ENCODE measurements at regions not wholly inside any gene's neighbourhood (a gene's known extent, or its start where the extent isn't known, plus 50 kb on each side); places are given as distances from the start of the nearest gene placed in this dataset.
"Not testable (repeated sequence)": the region's sequence is repeated elsewhere in the genome, so short reads cannot be mapped to it uniquely, and the experiment has no call there.

- no peaks in the 10 kb centered on the region for H3K36me3 ChIP-seq
- no peak for TF ChIP-seq POLR2A (IDR thresholded peaks at IDR 0.05)
- no peak for TF ChIP-seq POLR2AphosphoS5 (IDR thresholded peaks at IDR 0.05)
- no peak for TF ChIP-seq CTCF (IDR thresholded peaks at IDR 0.05)
- 90% methylated on average over 8 of the region's 8 CpGs for WGBS
- no peaks in the 10 kb centered on the region for H3K27me3 ChIP-seq (replicated peaks; ENCODE audit: insufficient read depth)
- no peaks in the 10 kb centered on the region for H3K4me1 ChIP-seq (replicated peaks)
- H3K4me3 ChIP-seq, result no peak overlapping the region
- DNase-seq (ENCODE audit: low spot score), result no peak
- intact Hi-C loops (cut with DNase I), result no loop called here
- no peaks in the 10 kb centered on the region for H3K9me3 ChIP-seq
- no peak overlapping the region for H3K27ac ChIP-seq
Measured at GRCh38 chr5:78719504-78720219, 71.1 kb upstream of the LHFPL2 start.

- Histone ChIP-seq H3K36me3 (no peaks in the 10 kb centered on the region), H3K4me3 (no peak overlapping the region), H3K9me3 (no peaks in the 10 kb centered on the region), H3K27me3 (replicated peaks; ENCODE audit: insufficient read depth) (no peaks in the 10 kb centered on the region), H3K27ac (no peak overlapping the region), H3K4me1 (replicated peaks) (no peaks in the 10 kb centered on the region)
- no peak for DNase-seq (ENCODE audit: low spot score)
- intact Hi-C loops (cut with DNase I), result no loop called here
- 100% methylated on average over 1 of the region's 1 CpG for WGBS
- TF ChIP-seq POLR2AphosphoS5 (IDR thresholded peaks at IDR 0.05), result no peak
- no peak for TF ChIP-seq POLR2A (IDR thresholded peaks at IDR 0.05)
- TF ChIP-seq CTCF (IDR thresholded peaks at IDR 0.05), result no peak
Measured at GRCh38 chr5:78718824-78719223, 70.3 kb upstream of the LHFPL2 start.

- Histone ChIP-seq H3K36me3 (no peaks in the 10 kb centered on the region), H3K27me3 (replicated peaks; ENCODE audit: insufficient read depth) (no peaks in the 10 kb centered on the region), H3K4me3 (no peak overlapping the region), H3K27ac (no peak overlapping the region), H3K4me1 (replicated peaks) (no peaks in the 10 kb centered on the region), H3K9me3 (no peaks in the 10 kb centered on the region)
- intact Hi-C loops (cut with DNase I), result no loop called here
- TF ChIP-seq POLR2AphosphoS5 (IDR thresholded peaks at IDR 0.05) (no peak), CTCF (IDR thresholded peaks at IDR 0.05) (no peak), POLR2A (IDR thresholded peaks at IDR 0.05) (no peak)
- WGBS, result 84% methylated on average over 15 of the region's 15 CpGs
- no peak for DNase-seq (ENCODE audit: low spot score)
Measured at GRCh38 chr5:78717674-78718584, 69.4 kb upstream of the LHFPL2 start.

GRCh38 chr5:78716206-78716605 is 67.6 kb upstream of the LHFPL2 start:
- no peak for TF ChIP-seq POLR2A (IDR thresholded peaks at IDR 0.05)
- no peak for TF ChIP-seq CTCF (IDR thresholded peaks at IDR 0.05)
- TF ChIP-seq POLR2AphosphoS5 (IDR thresholded peaks at IDR 0.05), result no peak
- H3K9me3 ChIP-seq, result no peaks in the 10 kb centered on the region
- 33% methylated on average over 1 of the region's 1 CpG for WGBS
- intact Hi-C loops (cut with DNase I), result no loop called here
- no peak overlapping the region for H3K4me3 ChIP-seq
- H3K27me3 ChIP-seq (replicated peaks; ENCODE audit: insufficient read depth), result no peaks in the 10 kb centered on the region
- no peaks in the 10 kb centered on the region for H3K4me1 ChIP-seq (replicated peaks)
- no peak for DNase-seq (ENCODE audit: low spot score)
- no peaks in the 10 kb centered on the region for H3K36me3 ChIP-seq
- H3K27ac ChIP-seq, result no peak overlapping the region

- H3K4me3 ChIP-seq; H3K27me3 ChIP-seq (replicated peaks; ENCODE audit: insufficient read depth); H3K9me3 ChIP-seq; H3K36me3 ChIP-seq; H3K4me1 ChIP-seq (replicated peaks); DNase-seq (ENCODE audit: low spot score); intact Hi-C loops (cut with DNase I); H3K27ac ChIP-seq: not testable (repeated sequence)
- 83% methylated on average over 3 of the region's 3 CpGs for WGBS
Measured at GRCh38 chr5:78715351-78715750, 66.8 kb upstream of the LHFPL2 start.

- H3K4me1 ChIP-seq (replicated peaks); H3K4me3 ChIP-seq; DNase-seq (ENCODE audit: low spot score); H3K27me3 ChIP-seq (replicated peaks; ENCODE audit: insufficient read depth); intact Hi-C loops (cut with DNase I); H3K27ac ChIP-seq; H3K36me3 ChIP-seq; H3K9me3 ChIP-seq: not testable (repeated sequence)
Measured at GRCh38 chr5:78711670-78712069, 63.1 kb upstream of the LHFPL2 start.

GRCh38 chr5:78709729-78710430 is 61.3 kb upstream of the LHFPL2 start:
- DNase-seq (ENCODE audit: low spot score); H3K27me3 ChIP-seq (replicated peaks; ENCODE audit: insufficient read depth); H3K4me1 ChIP-seq (replicated peaks); H3K4me3 ChIP-seq; H3K9me3 ChIP-seq; H3K27ac ChIP-seq; H3K36me3 ChIP-seq; intact Hi-C loops (cut with DNase I): not testable (repeated sequence)
- 95% methylated on average over 18 of the region's 18 CpGs for WGBS
